GM21619 (cell line): ENCODE measurements at regions not wholly inside any gene's neighbourhood (a gene's known extent, or its start where the extent isn't known, plus 50 kb on each side); places are given as distances from the start of the nearest gene placed in this dataset.
"Not testable (repeated sequence)": the region's sequence is repeated elsewhere in the genome, so short reads cannot be mapped to it uniquely, and the experiment has no call there.

Experiments
- ATAC-seq: cut with Tn5 transposase; IDR thresholded peaks from one replicate; pipeline ENCODE4 v1.9.1; 2021; ENCODE audit not compliant: unreplicated experiment

GRCh38 chr2:145757503-145758246 lies 1237.8 kb upstream of the ZEB2 start:
- no peak for ATAC-seq

GRCh38 chr2:145755019-145755837 lies 1235.3 kb upstream of the ZEB2 start:
- no peak for ATAC-seq

GRCh38 chr2:145753966-145754365 lies 1234.0 kb upstream of the ZEB2 start:
- no peak for ATAC-seq

GRCh38 chr2:145753041-145753608 lies 1233.2 kb upstream of the ZEB2 start:
- no peak for ATAC-seq

GRCh38 chr2:145752091-145752806 lies 1232.3 kb upstream of the ZEB2 start:
- ATAC-seq = peak; percentile 29

GRCh38 chr2:145751629-145752028 lies 1231.7 kb upstream of the ZEB2 start:
- ATAC-seq = peak; percentile 84

- ATAC-seq = peak; percentile 5
Measured at GRCh38 chr2:145751155-145751554, 1231.2 kb upstream of the ZEB2 start.

- no peak for ATAC-seq
Measured at GRCh38 chr2:145750612-145751011, 1230.7 kb upstream of the ZEB2 start.

GRCh38 chr2:145750144-145750543 lies 1230.2 kb upstream of the ZEB2 start:
- no peak for ATAC-seq

- ATAC-seq = no peak
Measured at GRCh38 chr2:145749556-145749955, 1229.6 kb upstream of the ZEB2 start.

- ATAC-seq = peak; percentile 48
Measured at GRCh38 chr2:145748927-145749326, 1229.0 kb upstream of the ZEB2 start.

- ATAC-seq = no peak
Measured at GRCh38 chr2:145747715-145748114, 1227.8 kb upstream of the ZEB2 start.

GRCh38 chr2:145745387-145745721 lies 1225.4 kb upstream of the ZEB2 start:
- ATAC-seq = not testable (repeated sequence)

GRCh38 chr2:145744541-145745386 lies 1224.8 kb upstream of the ZEB2 start:
- peak; percentile 84 for ATAC-seq

GRCh38 chr2:145743011-145743410 lies 1223.1 kb upstream of the ZEB2 start:
- no peak for ATAC-seq

GRCh38 chr2:145741636-145742035 lies 1221.7 kb upstream of the ZEB2 start:
- ATAC-seq = no peak

- no peak for ATAC-seq
Measured at GRCh38 chr2:145741181-145741580, 1221.3 kb upstream of the ZEB2 start.

GRCh38 chr2:145740302-145740701 lies 1220.4 kb upstream of the ZEB2 start:
- ATAC-seq = no peak

- ATAC-seq = peak; percentile 78
Measured at GRCh38 chr2:145739681-145740080, 1219.8 kb upstream of the ZEB2 start.

- ATAC-seq = no peak
Measured at GRCh38 chr2:145736871-145737270, 1217.0 kb upstream of the ZEB2 start.
